ENCODE measurements at regions not wholly inside any gene's neighbourhood (a gene's known extent, or its start where the extent isn't known, plus 50 kb on each side); places are given as distances from the start of the nearest gene placed in this dataset.

DNA sequence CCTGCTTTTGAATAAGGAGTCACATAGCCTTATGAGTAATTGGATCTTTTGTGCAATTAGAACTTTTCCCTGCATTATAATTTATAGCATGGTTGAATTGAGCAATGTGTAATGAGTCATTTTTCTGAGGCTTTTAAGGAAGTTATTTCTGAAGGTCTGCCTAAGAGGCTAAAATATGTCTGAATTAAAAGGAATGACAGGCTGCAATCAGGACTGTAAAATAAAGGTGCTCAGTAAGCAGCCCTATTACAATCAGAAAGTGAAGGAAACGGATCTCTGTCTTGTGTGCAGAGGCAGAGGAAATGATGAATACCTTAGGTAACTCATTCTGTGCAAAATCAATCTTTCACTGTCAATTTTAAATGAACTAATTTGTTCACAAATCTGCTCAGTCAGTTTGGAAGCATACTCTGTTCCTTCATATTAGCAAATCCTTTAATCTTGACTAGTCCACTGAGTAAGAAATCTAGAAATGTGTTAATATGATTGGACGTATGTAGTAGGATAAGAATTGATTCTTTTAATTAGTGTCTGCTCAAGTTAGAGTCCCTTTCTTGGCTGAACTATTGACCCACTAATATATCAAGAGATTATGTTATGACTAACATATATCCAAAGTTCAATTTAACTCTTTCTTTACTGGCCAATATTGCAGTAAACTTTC is 290.1 kb downstream of the ZIC1 start:
- no peaks in the 10 kb centered on the region for H3K27me3 ChIP-seq (ENCODE audit: control insufficient read depth, insufficient read depth, low read length)
- POLR2A ChIA-PET: no interaction called here

DNA sequence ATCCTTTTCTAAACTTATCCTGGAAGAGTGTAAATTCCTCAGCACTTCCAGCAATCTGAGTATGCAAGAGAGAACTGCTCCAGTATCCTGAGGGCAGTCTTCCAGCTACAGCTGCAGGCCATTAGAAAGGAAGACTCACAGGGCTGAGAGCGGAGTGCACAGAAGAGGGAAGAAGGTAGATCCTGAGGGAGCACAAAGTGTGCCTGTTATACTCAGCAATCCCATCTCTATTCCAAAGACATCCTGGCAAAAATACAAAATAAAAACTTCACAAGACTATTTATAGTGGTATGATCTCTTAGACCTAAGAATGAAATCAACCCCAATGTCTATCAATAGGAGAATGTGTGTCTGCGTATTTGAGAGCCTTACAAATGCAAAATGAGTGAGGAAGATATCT is 292.0 kb downstream of the ZIC1 start:
- no TSS peak for BruUV-seq (replicated peaks)
- ATAC-seq: no peak
- Histone ChIP-seq H3K36me3 (ENCODE audit: control insufficient read depth, insufficient read depth, low read length) (no peaks in the 10 kb centered on the region), H3K27ac (ENCODE audit: low read length) (no peak overlapping the region), H3K4me1 (ENCODE audit: control insufficient read depth, insufficient read depth, low read length) (no peaks in the 10 kb centered on the region), H3K9me3 (ENCODE audit: control insufficient read depth, insufficient read depth, low read depth, low read length) (no peaks in the 10 kb centered on the region), H3K27me3 (ENCODE audit: control insufficient read depth, insufficient read depth, low read length) (no peaks in the 10 kb centered on the region), H3K4me3 (ENCODE audit: low read depth in 2 of 2, low read length in 2 of 2) (no peak overlapping the region)
- POLR2A ChIA-PET: no interaction called here
- CTCF ChIA-PET: interaction anchor here (0.6 kb wide), 1 partner anchor 1773 kb away, joined by 3 read pairs; no protein-coding TSS in a partner anchor
- TF ChIP-seq, protein P1, sequence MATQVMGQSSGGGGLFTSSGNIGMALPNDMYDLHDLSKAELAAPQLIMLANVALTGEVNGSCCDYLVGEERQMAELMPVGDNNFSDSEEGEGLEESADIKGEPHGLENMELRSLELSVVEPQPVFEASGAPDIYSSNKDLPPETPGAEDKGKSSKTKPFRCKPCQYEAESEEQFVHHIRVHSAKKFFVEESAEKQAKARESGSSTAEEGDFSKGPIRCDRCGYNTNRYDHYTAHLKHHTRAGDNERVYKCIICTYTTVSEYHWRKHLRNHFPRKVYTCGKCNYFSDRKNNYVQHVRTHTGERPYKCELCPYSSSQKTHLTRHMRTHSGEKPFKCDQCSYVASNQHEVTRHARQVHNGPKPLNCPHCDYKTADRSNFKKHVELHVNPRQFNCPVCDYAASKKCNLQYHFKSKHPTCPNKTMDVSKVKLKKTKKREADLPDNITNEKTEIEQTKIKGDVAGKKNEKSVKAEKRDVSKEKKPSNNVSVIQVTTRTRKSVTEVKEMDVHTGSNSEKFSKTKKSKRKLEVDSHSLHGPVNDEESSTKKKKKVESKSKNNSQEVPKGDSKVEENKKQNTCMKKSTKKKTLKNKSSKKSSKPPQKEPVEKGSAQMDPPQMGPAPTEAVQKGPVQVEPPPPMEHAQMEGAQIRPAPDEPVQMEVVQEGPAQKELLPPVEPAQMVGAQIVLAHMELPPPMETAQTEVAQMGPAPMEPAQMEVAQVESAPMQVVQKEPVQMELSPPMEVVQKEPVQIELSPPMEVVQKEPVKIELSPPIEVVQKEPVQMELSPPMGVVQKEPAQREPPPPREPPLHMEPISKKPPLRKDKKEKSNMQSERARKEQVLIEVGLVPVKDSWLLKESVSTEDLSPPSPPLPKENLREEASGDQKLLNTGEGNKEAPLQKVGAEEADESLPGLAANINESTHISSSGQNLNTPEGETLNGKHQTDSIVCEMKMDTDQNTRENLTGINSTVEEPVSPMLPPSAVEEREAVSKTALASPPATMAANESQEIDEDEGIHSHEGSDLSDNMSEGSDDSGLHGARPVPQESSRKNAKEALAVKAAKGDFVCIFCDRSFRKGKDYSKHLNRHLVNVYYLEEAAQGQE (IDR thresholded peaks at IDR 0.05; ENCODE audit: insufficient read depth in 1 of 2, low read depth in 2 of 2, low read length in 1 of 2): no peak
- TF ChIP-seq SIN3A (IDR thresholded peaks at IDR 0.05; ENCODE audit: borderline replicate concordance, insufficient read depth, low read depth, low read length): no peak
- TF ChIP-seq, protein P2, sequence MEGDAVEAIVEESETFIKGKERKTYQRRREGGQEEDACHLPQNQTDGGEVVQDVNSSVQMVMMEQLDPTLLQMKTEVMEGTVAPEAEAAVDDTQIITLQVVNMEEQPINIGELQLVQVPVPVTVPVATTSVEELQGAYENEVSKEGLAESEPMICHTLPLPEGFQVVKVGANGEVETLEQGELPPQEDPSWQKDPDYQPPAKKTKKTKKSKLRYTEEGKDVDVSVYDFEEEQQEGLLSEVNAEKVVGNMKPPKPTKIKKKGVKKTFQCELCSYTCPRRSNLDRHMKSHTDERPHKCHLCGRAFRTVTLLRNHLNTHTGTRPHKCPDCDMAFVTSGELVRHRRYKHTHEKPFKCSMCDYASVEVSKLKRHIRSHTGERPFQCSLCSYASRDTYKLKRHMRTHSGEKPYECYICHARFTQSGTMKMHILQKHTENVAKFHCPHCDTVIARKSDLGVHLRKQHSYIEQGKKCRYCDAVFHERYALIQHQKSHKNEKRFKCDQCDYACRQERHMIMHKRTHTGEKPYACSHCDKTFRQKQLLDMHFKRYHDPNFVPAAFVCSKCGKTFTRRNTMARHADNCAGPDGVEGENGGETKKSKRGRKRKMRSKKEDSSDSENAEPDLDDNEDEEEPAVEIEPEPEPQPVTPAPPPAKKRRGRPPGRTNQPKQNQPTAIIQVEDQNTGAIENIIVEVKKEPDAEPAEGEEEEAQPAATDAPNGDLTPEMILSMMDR (IDR thresholded peaks at IDR 0.05): no peak
- TF ChIP-seq TCF7L2 (IDR thresholded peaks at IDR 0.05; ENCODE audit: low read depth, low read length): no peak
- TF ChIP-seq POLR2AphosphoS5 (IDR thresholded peaks at IDR 0.05; ENCODE audit: low read depth, low read length): no peak
- intact Hi-C loops (cut with micrococcal nuclease; ENCODE audit: unreplicated experiment) (no loop called here), in situ Hi-C loops (cut with HindIII; ENCODE audit: low pct_unique_long_range_greater_than_20kb, low sequenced_read_pairs) (no loop called here)
- no peak for DNase-seq (ENCODE audit: low read depth, low spot score)

More for the DNA sequence above, 290.1 kb downstream of the ZIC1 start:
- no peaks in the 10 kb centered on the region for H3K4me1 ChIP-seq (ENCODE audit: control insufficient read depth, insufficient read depth, low read length)
- no TSS peak for BruUV-seq (replicated peaks)
- ATAC-seq (no peak), DNase-seq (ENCODE audit: low read depth, low spot score) (no peak)
- intact Hi-C loops (cut with micrococcal nuclease; ENCODE audit: unreplicated experiment) (no loop called here), in situ Hi-C loops (cut with HindIII; ENCODE audit: low pct_unique_long_range_greater_than_20kb, low sequenced_read_pairs) (no loop called here)
- CTCF ChIA-PET: no interaction called here
- TF ChIP-seq, protein P1 (IDR thresholded peaks at IDR 0.05; ENCODE audit: insufficient read depth in 1 of 2, low read depth in 2 of 2, low read length in 1 of 2): no peak
- TF ChIP-seq, protein P2 (IDR thresholded peaks at IDR 0.05): no peak
- TF ChIP-seq POLR2AphosphoS5 (IDR thresholded peaks at IDR 0.05; ENCODE audit: low read depth, low read length): no peak
- TF ChIP-seq TCF7L2 (IDR thresholded peaks at IDR 0.05; ENCODE audit: low read depth, low read length): no peak
- no peak for TF ChIP-seq SIN3A (IDR thresholded peaks at IDR 0.05; ENCODE audit: borderline replicate concordance, insufficient read depth, low read depth, low read length)
- H3K9me3 ChIP-seq (ENCODE audit: control insufficient read depth, insufficient read depth, low read depth, low read length): no peaks in the 10 kb centered on the region
- H3K36me3 ChIP-seq (ENCODE audit: control insufficient read depth, insufficient read depth, low read length): no peaks in the 10 kb centered on the region
- no peak overlapping the region for H3K4me3 ChIP-seq (ENCODE audit: low read depth in 2 of 2, low read length in 2 of 2)
- H3K27ac ChIP-seq (ENCODE audit: low read length): no peak overlapping the region

All from Panc1 (cell line).